GM18861 (cell line): ENCODE measurements at regions not wholly inside any gene's neighbourhood (a gene's known extent, or its start where the extent isn't known, plus 50 kb on each side); places are given as distances from the start of the nearest gene placed in this dataset.

Experiments used
- ATAC-seq: cut with Tn5 transposase; IDR thresholded peaks from one replicate; pipeline ENCODE4 v1.9.1; 2021; ENCODE audit not compliant: unreplicated experiment

DNA sequence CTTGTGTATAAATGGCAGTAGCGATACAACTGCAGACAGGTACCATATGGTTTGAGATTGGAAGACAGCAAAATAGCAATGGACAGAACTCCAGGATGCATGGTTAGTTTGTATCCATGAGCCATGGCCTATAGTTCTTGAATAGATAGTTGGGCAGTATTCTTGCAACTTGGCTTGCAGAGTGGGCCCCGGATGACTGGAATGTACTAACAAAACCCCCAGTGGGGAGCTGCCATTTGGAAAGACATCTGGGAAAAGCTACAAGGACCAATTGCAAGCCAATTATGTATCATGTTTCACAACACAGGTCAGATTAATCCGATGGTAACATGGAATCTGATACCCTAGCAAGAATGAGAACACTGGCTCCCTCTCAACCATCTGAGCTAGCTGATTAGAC is 279.6 kb downstream of the RERGL start:
- no peak for ATAC-seq

DNA sequence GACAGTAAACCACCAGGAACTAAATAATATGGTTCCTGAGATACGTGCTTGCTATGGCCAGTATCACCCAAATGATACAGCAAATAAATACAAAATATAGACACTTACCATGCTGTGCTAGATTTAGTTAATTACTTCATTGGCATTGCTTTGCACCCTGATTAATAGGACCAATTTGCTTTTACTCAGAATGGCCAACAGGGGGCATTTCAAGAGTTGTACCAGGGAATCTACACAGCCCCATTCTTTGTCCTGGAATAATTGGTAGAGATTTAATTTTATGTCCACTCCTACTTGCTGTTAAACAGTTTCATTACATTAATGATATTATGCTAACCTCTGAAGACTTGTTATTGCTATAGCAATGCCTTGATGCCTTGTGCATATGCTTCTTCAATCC is 280.8 kb downstream of the RERGL start:
- no peak for ATAC-seq

DNA sequence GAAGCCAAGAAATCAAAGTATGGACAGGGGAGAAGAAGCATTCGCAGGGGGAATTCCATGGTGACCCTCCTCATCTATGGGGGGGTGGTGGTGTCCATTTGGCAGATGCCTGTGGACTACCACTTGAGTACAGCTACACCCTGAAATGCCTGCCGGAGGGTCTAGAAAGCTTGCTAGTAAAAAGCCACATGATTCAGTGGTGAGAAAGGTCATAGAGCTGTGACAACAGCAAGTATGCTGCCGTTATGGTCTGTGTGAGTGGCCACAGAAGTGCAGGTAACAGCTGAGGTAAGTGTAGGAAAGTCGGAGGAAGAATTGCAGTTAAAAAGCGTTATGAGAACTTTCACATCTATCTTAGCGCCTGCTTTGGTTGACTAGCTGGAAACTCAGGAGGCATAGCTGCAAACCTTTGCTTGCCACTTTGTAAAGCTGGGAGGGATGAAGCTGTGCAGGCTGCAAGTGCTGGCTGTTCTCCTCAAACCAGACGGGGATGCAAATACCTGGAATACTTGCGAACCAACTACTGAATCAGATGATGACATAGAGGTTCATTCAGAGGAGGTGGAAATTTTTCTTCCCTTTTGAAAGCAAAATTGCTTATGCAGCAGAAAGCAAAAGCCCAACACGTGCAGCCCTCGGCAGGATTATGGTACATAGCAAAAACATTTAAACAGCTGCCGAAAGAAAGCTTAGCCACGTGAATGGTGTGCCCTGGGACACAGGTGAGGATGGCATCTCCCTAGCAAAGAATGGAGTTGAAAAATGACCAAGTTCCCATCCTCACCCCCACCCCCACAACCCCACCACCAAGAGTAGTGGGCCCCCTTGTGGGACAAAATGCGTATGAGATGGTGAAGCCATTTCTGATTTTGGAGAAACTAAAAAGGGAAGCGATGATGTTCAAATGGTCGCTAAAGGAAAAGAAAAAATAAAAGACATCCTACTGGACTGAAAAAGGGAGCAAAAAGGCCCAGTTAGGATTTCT is 287.0 kb downstream of the RERGL start:
- ATAC-seq, result no peak

DNA sequence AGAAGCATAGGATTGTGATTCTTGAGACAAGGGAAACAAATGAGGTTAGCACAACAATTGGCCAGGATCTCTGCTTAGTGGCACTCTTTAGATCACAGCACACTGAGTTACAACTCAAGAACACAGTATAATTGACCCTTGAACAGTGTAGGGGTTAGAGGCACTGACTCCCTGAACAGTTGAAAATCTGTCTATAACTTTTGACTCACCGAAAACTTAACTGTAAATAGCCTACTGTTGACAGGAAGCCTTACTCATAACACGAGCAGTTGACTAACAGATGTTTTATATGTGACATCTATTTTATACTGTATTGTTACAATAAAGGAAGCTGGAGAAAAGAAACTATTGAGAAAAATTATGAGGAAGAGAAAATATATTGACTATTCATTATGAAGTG is 296.1 kb downstream of the RERGL start:
- ATAC-seq, result no peak

DNA sequence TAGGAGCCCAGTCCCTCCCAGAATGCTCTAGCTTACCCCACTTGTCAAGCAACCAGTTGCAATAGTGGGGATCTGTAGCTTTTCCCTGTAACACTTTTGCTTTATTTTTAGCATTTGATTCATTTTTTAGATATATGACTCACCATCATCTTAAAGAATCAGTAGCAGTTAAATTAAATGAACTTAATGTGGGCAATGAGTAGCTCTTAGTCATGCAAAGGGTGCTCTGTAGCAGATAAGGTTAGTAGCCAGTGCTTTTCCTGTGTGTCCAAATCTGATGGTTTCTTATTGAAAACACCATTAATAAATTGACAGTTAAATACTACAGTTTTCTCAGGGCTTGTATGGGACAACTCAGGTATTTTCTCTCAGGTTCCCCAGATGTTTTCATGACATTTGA is 311.8 kb downstream of the RERGL start:
- ATAC-seq, result no peak

DNA sequence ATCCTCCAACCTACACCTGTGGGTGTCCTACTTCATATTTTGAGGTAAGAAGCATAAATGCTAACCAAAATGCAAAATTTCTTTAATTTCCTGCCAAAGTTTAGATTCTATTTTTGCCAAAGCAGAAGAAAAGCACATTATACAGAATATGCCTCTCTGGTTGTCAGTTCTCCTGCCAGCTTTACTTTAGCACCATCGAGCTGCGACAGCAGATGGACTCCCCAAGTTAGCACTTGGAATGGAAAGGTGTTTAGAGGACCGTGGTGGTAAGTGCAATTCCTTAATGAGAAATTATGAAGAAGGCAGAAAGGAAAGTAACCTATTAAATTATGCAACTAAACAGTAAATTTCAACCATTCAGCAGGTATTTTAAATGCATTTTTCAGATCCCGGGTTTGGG is 326.6 kb downstream of the RERGL start:
- ATAC-seq, result no peak

DNA sequence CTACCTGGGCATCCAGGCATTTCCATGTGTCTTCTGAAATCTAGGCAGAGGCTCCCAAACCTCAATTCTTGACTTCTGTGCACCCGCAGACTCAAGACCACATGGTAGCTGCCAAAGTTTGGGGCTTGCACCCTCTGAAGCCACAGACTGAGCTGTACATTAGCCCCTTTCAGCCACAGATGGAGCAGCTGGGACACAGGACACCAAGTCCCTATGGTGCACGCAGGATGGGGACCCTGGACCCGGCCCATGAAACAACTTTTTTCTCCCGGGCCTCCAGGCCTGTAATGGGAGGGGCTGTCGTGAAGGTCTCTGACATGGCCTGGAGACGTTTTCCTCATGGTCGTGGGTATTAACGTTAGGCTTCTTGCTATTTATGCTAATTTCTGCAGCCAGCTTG is 330.0 kb downstream of the RERGL start:
- no peak for ATAC-seq
